ENCODE measurements at regions not wholly inside any gene's neighbourhood (a gene's known extent, or its start where the extent isn't known, plus 50 kb on each side); places are given as distances from the start of the nearest gene placed in this dataset.

DNA sequence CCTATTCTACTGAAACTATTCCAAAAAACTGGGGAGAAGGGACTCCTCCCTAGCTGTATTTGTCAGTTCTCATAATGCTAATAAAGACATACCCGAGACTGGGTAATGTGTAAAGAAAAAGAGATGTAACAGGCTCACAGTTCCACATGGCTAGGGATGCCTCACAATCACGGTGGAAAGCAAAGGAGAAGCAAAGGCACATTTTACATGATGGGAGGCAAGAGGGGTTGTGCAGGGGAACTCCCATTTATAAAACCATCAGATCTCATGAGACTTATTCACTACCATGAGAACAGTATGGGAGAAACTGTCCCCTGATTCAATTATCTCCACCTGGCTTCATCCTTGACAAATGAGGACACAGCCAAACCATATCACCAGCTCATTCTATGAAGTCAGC lies 111.2 kb upstream of the RIPOR2 start:
- Histone ChIP-seq H3K9me3 (ENCODE audit: insufficient read depth, low read length) (no peaks in the 10 kb centered on the region), H3K36me3 (ENCODE audit: insufficient read depth, insufficient read length, low read length) (no peaks in the 10 kb centered on the region), H3K4me3 (ENCODE audit: insufficient read length, low read depth) (no peak overlapping the region), H3K27me3 (ENCODE audit: insufficient read depth, insufficient read length) (no peaks in the 10 kb centered on the region), H3K9ac (ENCODE audit: insufficient read length, low read depth) (no peak overlapping the region), H3K4me1 (ENCODE audit: insufficient read depth, insufficient read length) (no peaks in the 10 kb centered on the region)
- DNase-seq (ENCODE audit: low read depth, low spot score) = no peak
- TF ChIP-seq YY1 (IDR thresholded peaks at IDR 0.05; ENCODE audit: insufficient read depth, insufficient read length) (no peak), SUZ12 (IDR thresholded peaks at IDR 0.05; ENCODE audit: extremely low read depth, insufficient read depth, insufficient read length) (no peak), ZNF274 (IDR thresholded peaks at IDR 0.05; ENCODE audit: low read depth, low read length) (no peak)

DNA sequence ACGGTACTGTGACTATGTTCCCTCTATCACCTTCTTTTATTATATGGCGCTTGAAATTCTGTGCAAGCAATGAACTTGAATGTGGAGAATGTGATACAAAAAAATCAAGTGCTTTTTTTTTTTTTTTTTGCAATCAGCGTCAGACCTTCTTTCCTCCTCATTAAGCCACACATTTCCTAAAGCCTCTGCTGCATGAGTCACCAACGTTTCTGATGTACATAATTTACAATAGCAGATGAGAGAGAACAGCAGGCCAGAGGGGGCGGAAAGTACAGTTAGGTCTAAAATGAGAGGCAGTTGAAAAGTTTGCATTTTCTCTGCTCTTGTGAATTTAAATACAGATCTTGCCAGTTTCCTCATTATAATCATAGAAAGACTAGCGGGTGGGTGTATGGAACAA lies 114.6 kb upstream of the RIPOR2 start:
- Histone ChIP-seq H3K27me3 (ENCODE audit: insufficient read depth, insufficient read length) (no peaks in the 10 kb centered on the region), H3K36me3 (ENCODE audit: insufficient read depth, insufficient read length, low read length) (no peaks in the 10 kb centered on the region), H3K9ac (ENCODE audit: insufficient read length, low read depth) (no peak overlapping the region), H3K9me3 (ENCODE audit: insufficient read depth, low read length) (0 out of 2 replicates have a peak, but pooled peaks cover 5% of the 10 kb centered on the region), H3K4me3 (ENCODE audit: insufficient read length, low read depth) (no peak overlapping the region), H3K4me1 (ENCODE audit: insufficient read depth, insufficient read length) (no peaks in the 10 kb centered on the region)
- TF ChIP-seq ZNF274 (IDR thresholded peaks at IDR 0.05; ENCODE audit: low read depth, low read length) (no peak), SUZ12 (IDR thresholded peaks at IDR 0.05; ENCODE audit: extremely low read depth, insufficient read depth, insufficient read length) (no peak), YY1 (IDR thresholded peaks at IDR 0.05; ENCODE audit: insufficient read depth, insufficient read length) (no peak)
- no peak for DNase-seq (ENCODE audit: low read depth, low spot score)

DNA sequence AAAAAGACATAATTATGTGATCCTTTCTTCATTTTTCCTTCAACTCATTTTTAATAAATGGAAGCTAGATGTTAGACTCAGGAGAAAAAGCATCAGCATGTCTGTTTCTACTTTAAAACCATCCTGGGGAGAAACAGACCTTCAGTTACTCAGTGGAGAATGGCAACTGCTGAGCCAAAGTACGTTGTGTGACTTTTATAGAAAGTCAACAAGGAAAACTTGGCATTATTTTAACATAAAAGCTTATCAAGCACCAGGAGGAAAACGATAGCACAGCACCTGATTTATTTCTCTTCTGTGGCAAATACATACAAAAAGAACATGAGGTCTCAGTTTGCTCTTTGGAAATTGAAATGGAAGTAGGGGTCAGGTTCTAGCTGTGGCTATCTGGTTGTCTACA lies 115.3 kb upstream of the RIPOR2 start:
- DNase-seq (ENCODE audit: low read depth, low spot score) = no peak

DNA sequence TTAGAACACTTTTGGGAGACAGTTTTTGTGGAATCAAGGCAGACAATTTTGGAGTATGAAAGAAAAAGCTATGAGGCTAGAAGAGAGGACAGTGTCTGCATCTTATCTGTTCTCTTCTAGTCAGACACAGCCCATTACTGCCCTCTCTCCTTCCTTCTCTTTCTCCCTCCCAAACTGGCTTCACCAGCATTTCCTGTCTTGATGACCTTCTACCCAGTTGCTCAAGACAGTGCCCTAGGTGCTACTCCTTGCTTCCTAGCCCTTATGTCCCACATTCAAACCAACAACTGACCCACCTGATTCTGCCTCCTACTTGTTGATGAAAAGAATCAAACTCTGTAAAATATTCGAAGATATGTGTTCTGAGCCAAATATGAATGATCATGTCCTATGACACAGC lies 116.4 kb upstream of the RIPOR2 start:
- Histone ChIP-seq H3K4me1 (ENCODE audit: insufficient read depth, insufficient read length) (no peaks in the 10 kb centered on the region), H3K9ac (ENCODE audit: insufficient read length, low read depth) (no peak overlapping the region), H3K9me3 (ENCODE audit: insufficient read depth, low read length) (0 out of 2 replicates have a peak, but pooled peaks cover 5% of the 10 kb centered on the region), H3K27me3 (ENCODE audit: insufficient read depth, insufficient read length) (no peaks in the 10 kb centered on the region), H3K36me3 (ENCODE audit: insufficient read depth, insufficient read length, low read length) (no peaks in the 10 kb centered on the region), H3K4me3 (ENCODE audit: insufficient read length, low read depth) (no peak overlapping the region)
- TF ChIP-seq ZNF274 (IDR thresholded peaks at IDR 0.05; ENCODE audit: low read depth, low read length) = no peak
- no peak for TF ChIP-seq SUZ12 (IDR thresholded peaks at IDR 0.05; ENCODE audit: extremely low read depth, insufficient read depth, insufficient read length)
- TF ChIP-seq YY1 (IDR thresholded peaks at IDR 0.05; ENCODE audit: insufficient read depth, insufficient read length) = no peak
- DNase-seq (ENCODE audit: low read depth, low spot score) = no peak

More for the DNA sequence above, 115.3 kb upstream of the RIPOR2 start:
- no peak overlapping the region for H3K4me3 ChIP-seq (ENCODE audit: insufficient read length, low read depth)
- no peaks in the 10 kb centered on the region for H3K27me3 ChIP-seq (ENCODE audit: insufficient read depth, insufficient read length)
- H3K9me3 ChIP-seq (ENCODE audit: insufficient read depth, low read length) = 0 out of 2 replicates have a peak, but pooled peaks cover 5% of the 10 kb centered on the region
- H3K9ac ChIP-seq (ENCODE audit: insufficient read length, low read depth) = no peak overlapping the region
- TF ChIP-seq SUZ12 (IDR thresholded peaks at IDR 0.05; ENCODE audit: extremely low read depth, insufficient read depth, insufficient read length) = no peak
- no peak for TF ChIP-seq ZNF274 (IDR thresholded peaks at IDR 0.05; ENCODE audit: low read depth, low read length)
- no peak for TF ChIP-seq YY1 (IDR thresholded peaks at IDR 0.05; ENCODE audit: insufficient read depth, insufficient read length)
- no peaks in the 10 kb centered on the region for H3K4me1 ChIP-seq (ENCODE audit: insufficient read depth, insufficient read length)
- no peaks in the 10 kb centered on the region for H3K36me3 ChIP-seq (ENCODE audit: insufficient read depth, insufficient read length, low read length)

DNA sequence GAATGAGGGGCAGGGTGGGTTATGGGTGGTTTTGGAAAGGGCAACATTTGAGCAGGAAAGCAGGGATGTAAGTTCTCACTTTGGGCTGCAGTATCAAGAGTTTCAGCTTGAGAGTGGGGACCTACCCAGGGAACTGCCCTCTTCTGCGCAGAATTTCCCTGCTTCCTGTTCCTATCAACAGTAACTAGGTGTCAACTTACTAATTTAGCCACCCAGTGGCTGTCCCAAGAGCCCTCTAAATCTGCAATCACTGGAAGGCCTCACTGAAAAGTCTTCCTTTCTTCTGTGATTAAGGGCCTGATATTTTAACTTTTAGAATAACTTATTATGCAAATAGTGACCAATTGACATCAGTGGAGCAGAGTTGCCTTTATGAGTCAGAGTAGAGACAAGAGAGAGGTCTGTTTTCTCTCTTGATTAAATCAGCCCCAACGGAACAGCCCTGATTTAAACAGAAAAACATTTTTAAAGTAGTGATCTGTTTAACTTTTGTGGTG lies 118.2 kb upstream of the RIPOR2 start:
- Histone ChIP-seq H3K9ac (ENCODE audit: insufficient read length, low read depth) (no peak overlapping the region), H3K4me1 (ENCODE audit: insufficient read depth, insufficient read length) (no peaks in the 10 kb centered on the region), H3K27me3 (ENCODE audit: insufficient read depth, insufficient read length) (no peaks in the 10 kb centered on the region), H3K36me3 (ENCODE audit: insufficient read depth, insufficient read length, low read length) (no peaks in the 10 kb centered on the region), H3K9me3 (ENCODE audit: insufficient read depth, low read length) (0 out of 2 replicates have a peak, but pooled peaks cover 5% of the 10 kb centered on the region), H3K4me3 (ENCODE audit: insufficient read length, low read depth) (no peak overlapping the region)
- no peak for DNase-seq (ENCODE audit: low read depth, low spot score)
- TF ChIP-seq YY1 (IDR thresholded peaks at IDR 0.05; ENCODE audit: insufficient read depth, insufficient read length) (no peak), ZNF274 (IDR thresholded peaks at IDR 0.05; ENCODE audit: low read depth, low read length) (no peak), SUZ12 (IDR thresholded peaks at IDR 0.05; ENCODE audit: extremely low read depth, insufficient read depth, insufficient read length) (no peak)

DNA sequence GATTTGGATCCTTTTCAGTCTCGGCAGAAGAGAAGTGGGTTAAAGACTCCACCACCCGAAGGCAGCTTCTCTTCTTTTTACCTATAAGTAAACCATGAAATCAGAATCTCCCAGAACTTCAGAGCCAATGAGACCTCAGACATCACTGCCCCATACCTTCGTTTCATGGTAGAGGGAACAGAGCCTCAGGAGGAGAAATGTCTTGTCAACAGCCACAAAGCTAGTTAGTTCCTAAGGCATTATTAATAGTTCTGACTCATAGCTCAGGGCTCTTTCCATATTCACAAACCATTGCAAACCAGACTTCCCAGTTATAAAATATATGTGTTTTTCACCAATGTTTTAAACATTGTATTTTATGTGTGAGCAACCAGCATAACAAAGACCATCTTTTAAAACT lies 118.7 kb upstream of the RIPOR2 start:
- TF ChIP-seq YY1 (IDR thresholded peaks at IDR 0.05; ENCODE audit: insufficient read depth, insufficient read length) = no peak
- TF ChIP-seq SUZ12 (IDR thresholded peaks at IDR 0.05; ENCODE audit: extremely low read depth, insufficient read depth, insufficient read length) = no peak
- no peak for TF ChIP-seq ZNF274 (IDR thresholded peaks at IDR 0.05; ENCODE audit: low read depth, low read length)
- Histone ChIP-seq H3K36me3 (ENCODE audit: insufficient read depth, insufficient read length, low read length) (no peaks in the 10 kb centered on the region), H3K27me3 (ENCODE audit: insufficient read depth, insufficient read length) (no peaks in the 10 kb centered on the region), H3K9me3 (ENCODE audit: insufficient read depth, low read length) (0 out of 2 replicates have a peak, but pooled peaks cover 5% of the 10 kb centered on the region), H3K4me3 (ENCODE audit: insufficient read length, low read depth) (no peak overlapping the region), H3K4me1 (ENCODE audit: insufficient read depth, insufficient read length) (no peaks in the 10 kb centered on the region), H3K9ac (ENCODE audit: insufficient read length, low read depth) (no peak overlapping the region)
- no peak for DNase-seq (ENCODE audit: low read depth, low spot score)

DNA sequence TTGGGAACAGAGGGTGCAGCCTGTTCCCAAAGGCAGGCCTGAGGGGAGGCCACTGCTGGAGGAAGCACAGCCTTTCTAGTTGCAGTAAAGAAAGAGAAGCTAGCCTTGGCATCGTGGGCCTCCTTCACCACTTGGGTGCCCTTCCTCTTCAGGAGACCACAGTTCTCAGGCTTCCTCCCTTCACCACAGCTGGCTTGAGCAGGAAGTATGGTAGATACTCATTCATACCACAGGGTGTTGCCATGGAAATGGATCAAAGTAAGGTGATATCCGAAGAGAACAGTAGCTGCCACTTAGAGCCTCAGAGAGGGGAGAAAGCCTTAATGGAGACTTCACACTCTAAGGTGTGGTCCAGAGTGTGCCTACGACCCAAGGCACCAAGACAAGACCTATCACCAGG lies 120.4 kb upstream of the RIPOR2 start:
- 0 out of 2 replicates have a peak, but pooled peaks cover 5% of the 10 kb centered on the region for H3K9me3 ChIP-seq (ENCODE audit: insufficient read depth, low read length)
- no peak for TF ChIP-seq YY1 (IDR thresholded peaks at IDR 0.05; ENCODE audit: insufficient read depth, insufficient read length)
- no peak for TF ChIP-seq SUZ12 (IDR thresholded peaks at IDR 0.05; ENCODE audit: extremely low read depth, insufficient read depth, insufficient read length)
- no peak for DNase-seq (ENCODE audit: low read depth, low spot score)
- no peaks in the 10 kb centered on the region for H3K27me3 ChIP-seq (ENCODE audit: insufficient read depth, insufficient read length)
- no peaks in the 10 kb centered on the region for H3K4me1 ChIP-seq (ENCODE audit: insufficient read depth, insufficient read length)
- no peaks in the 10 kb centered on the region for H3K36me3 ChIP-seq (ENCODE audit: insufficient read depth, insufficient read length, low read length)
- H3K4me3 ChIP-seq (ENCODE audit: insufficient read length, low read depth) = no peak overlapping the region
- no peak overlapping the region for H3K9ac ChIP-seq (ENCODE audit: insufficient read length, low read depth)
